Adrenal gland (tissue), 5 donors: ENCODE measurements at regions not wholly inside any gene's neighbourhood (a gene's known extent, or its start where the extent isn't known, plus 50 kb on each side); places are given as distances from the start of the nearest gene placed in this dataset.

Source experiments
- POLR2A ChIP-seq, 2 donors: fragments of 450-650 bp; IDR thresholded peaks; one replicate each; pipeline ENCODE4 v1.6.1; 2017; ENCODE audit warnings: antibody characterized with exemption in 2 of 2, mild to moderate bottlenecking in 2 of 2, moderate library complexity in 1 of 2
- TF ChIP-seq, protein P1 (sequence below), 6 experiments: fragments of 450-650 bp in 4 of 6; fragments of 200-600 bp in 2 of 6; sonication (generic) in 1 of 6; IDR thresholded peaks; 1 replicate in 5 of 6; 2 replicates in 1 of 6; pipeline versions ENCODE4 v1.5.1 to v1.8.0; 2016 to 2021; ENCODE audit warnings: antibody characterized with exemption in 6 of 6, mild to moderate bottlenecking in 2 of 6, moderate library complexity in 1 of 6
- donor health status: DM: no; HTN: no; CAD: no.

DNA sequence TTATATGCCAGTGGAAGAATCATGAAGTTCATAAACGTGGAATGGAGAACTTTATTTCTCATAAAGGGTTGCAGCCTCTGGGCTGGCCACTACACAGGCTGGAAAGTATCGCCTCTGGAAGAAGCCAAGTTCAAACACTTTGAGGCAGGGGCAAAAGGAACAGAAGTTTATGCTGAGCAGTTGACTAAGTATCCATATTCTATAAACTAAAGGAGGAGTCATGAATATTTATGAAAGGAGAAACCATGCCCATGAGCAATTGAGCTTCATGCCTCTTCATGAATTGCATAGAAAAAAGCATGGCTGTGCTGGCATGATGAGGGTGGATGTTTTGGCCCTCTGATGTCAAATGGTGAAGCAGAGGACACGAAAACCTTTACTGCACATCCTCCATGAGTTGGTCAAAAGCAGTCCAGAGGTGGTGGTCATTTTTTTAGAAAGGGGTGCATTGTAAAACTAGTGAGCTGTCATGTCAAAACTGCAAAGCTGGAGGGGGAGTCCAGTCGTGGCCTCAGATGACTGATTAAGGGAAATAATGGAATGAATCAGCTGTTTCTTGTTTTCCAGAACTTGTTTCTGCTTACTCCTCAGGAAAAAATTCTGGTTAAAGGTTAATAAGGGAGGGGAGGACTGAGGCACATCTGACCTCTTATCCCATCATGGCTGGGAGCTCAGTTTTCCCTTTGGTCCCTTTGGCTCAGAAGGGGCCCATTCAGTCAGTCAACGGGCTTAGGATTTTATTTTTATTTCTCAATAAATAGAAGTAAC is 276.7 kb downstream of the CHL1 start:
- no peak for TF ChIP-seq POLR2A (IDR thresholded peaks at IDR 0.05)
- TF ChIP-seq, protein P1, sequence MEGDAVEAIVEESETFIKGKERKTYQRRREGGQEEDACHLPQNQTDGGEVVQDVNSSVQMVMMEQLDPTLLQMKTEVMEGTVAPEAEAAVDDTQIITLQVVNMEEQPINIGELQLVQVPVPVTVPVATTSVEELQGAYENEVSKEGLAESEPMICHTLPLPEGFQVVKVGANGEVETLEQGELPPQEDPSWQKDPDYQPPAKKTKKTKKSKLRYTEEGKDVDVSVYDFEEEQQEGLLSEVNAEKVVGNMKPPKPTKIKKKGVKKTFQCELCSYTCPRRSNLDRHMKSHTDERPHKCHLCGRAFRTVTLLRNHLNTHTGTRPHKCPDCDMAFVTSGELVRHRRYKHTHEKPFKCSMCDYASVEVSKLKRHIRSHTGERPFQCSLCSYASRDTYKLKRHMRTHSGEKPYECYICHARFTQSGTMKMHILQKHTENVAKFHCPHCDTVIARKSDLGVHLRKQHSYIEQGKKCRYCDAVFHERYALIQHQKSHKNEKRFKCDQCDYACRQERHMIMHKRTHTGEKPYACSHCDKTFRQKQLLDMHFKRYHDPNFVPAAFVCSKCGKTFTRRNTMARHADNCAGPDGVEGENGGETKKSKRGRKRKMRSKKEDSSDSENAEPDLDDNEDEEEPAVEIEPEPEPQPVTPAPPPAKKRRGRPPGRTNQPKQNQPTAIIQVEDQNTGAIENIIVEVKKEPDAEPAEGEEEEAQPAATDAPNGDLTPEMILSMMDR (IDR thresholded peaks at IDR 0.05) = no peak
